Mesendoderm (in vitro differentiated cells): ENCODE measurements at regions not wholly inside any gene's neighbourhood (a gene's known extent, or its start where the extent isn't known, plus 50 kb on each side); places are given as distances from the start of the nearest gene placed in this dataset.

Experiments used
- DNase-seq: peaks from one replicate; pipeline ENCODE4 v3.0.0; 2013
- H2AK5ac ChIP-seq: 2 replicates; pipeline ENCODE4 v1.6.1; 2013; ENCODE audit warnings: low read length, inconsistent platforms
- H2BK120ac ChIP-seq: 2 replicates; pipeline ENCODE4 v1.6.1; 2013; ENCODE audit warnings: low read depth, mild to moderate bottlenecking, low read length, moderate library complexity, mixed read lengths
- H2BK15ac ChIP-seq: replicated peaks from 2 replicates; pipeline ENCODE4 v1.6.1; 2013; ENCODE audit warnings: low read depth, mild to moderate bottlenecking, moderate library complexity
- H2BK5ac ChIP-seq: 2 replicates; pipeline ENCODE4 v1.6.1; 2013; ENCODE audit warnings: low read length, inconsistent platforms
- H3K18ac ChIP-seq: 2 replicates; pipeline ENCODE4 v1.6.1; 2013; ENCODE audit warnings: mild to moderate bottlenecking, low read length, mixed read lengths
- H3K23ac ChIP-seq: one replicate; pipeline ENCODE4 v1.6.1; 2013; ENCODE audit warnings: low read length
- H3K27ac ChIP-seq: 2 replicates; pipeline ENCODE4 v1.5.1; 2013; ENCODE audit warnings: low read depth, mild to moderate bottlenecking, inconsistent platforms, low read length, moderate library complexity
- H3K27me3 ChIP-seq: 2 replicates; pipeline ENCODE4 v1.6.1; 2013; ENCODE audit warnings: low read length, control low read depth, mild to moderate bottlenecking, inconsistent platforms; ENCODE audit not compliant: insufficient read depth, poor library complexity
- H3K36me3 ChIP-seq: 2 replicates; pipeline ENCODE4 v1.6.1; 2013; ENCODE audit warnings: low read length, inconsistent platforms; ENCODE audit not compliant: control insufficient read depth, insufficient read depth
- H3K4ac ChIP-seq: one replicate; pipeline ENCODE4 v1.6.1; 2013; ENCODE audit warnings: low read depth, mild to moderate bottlenecking, low read length, moderate library complexity
- H3K4me1 ChIP-seq: 2 replicates; pipeline ENCODE4 v1.6.1; 2013; ENCODE audit warnings: low read depth, low read length, inconsistent platforms; ENCODE audit not compliant: control insufficient read depth
- H3K4me2 ChIP-seq: 2 replicates; pipeline ENCODE4 v1.6.1; 2013; ENCODE audit warnings: low read length
- H3K4me3 ChIP-seq: 2 replicates; pipeline ENCODE4 v1.5.1; 2013; ENCODE audit warnings: mild to moderate bottlenecking, low read length
- H3K56ac ChIP-seq: one replicate; pipeline ENCODE4 v1.6.1; 2013; ENCODE audit warnings: low read length
- H3K79me1 ChIP-seq: 2 replicates; pipeline ENCODE4 v1.6.1; 2013; ENCODE audit warnings: low read length, inconsistent platforms
- H3K79me2 ChIP-seq: 2 replicates; pipeline ENCODE4 v1.6.1; 2013; ENCODE audit warnings: mild to moderate bottlenecking, low read length; ENCODE audit not compliant: control insufficient read depth, insufficient read depth
- H3K9ac ChIP-seq: 2 replicates; pipeline ENCODE4 v1.6.1; 2013; ENCODE audit warnings: low read length, inconsistent platforms
- H4K5ac ChIP-seq: one replicate; pipeline ENCODE4 v1.6.1; 2013; ENCODE audit warnings: low read length
- H4K8ac ChIP-seq: one replicate; pipeline ENCODE4 v1.6.1; 2013; ENCODE audit warnings: low read depth, mild to moderate bottlenecking, control low read depth, low read length, moderate library complexity
- WGBS: extraction: QIAGEN DNeasy Blood & Tissue Kit; methylation state at CpG from one replicate; pipeline ENCODE4 v1.1.7; 2013; ENCODE audit warnings: low lambda C conversion rate, missing lambda C conversion rate; ENCODE audit not compliant: insufficient coverage; ENCODE audit errors: extremely low coverage; 5-methylcytosine and 5-hydroxymethylcytosine counted together

- DNase-seq = no peak
- WGBS = no CpG with 5 or more reads among the region's 2 CpGs
These were observed 98.3 kb downstream of the ITM2A start for GRCh38 chrX:79268788-79269187.

GRCh38 chrX:79266702-79267101, 100.4 kb downstream of the ITM2A start:
- H2BK15ac ChIP-seq = no peak overlapping the region
- no peaks in the 10 kb centered on the region for H3K36me3 ChIP-seq
- no peak overlapping the region for H3K23ac ChIP-seq
- no peak overlapping the region for H2BK120ac ChIP-seq
- H3K9ac ChIP-seq = no peak overlapping the region
- no peak overlapping the region for H3K18ac ChIP-seq
- H2AK5ac ChIP-seq = no peak overlapping the region
- H3K79me1 ChIP-seq = no peaks in the 10 kb centered on the region
- DNase-seq = no peak
- H3K4ac ChIP-seq = no peak overlapping the region
- no peak overlapping the region for H3K27ac ChIP-seq
- no peaks in the 10 kb centered on the region for H3K79me2 ChIP-seq
- H4K8ac ChIP-seq = no peak overlapping the region
- no peaks in the 10 kb centered on the region for H3K4me1 ChIP-seq
- WGBS = no CpG with 5 or more reads among the region's 6 CpGs
- no peak overlapping the region for H3K4me3 ChIP-seq
- H2BK5ac ChIP-seq = no peak overlapping the region
- H4K5ac ChIP-seq = no peak overlapping the region
- no peak overlapping the region for H3K56ac ChIP-seq
- H3K27me3 ChIP-seq = no peaks in the 10 kb centered on the region
- H3K4me2 ChIP-seq = no peak overlapping the region

More at GRCh38 chrX:79268788-79269187, 98.3 kb downstream of the ITM2A start:
- Histone ChIP-seq H4K5ac (no peak overlapping the region), H2BK15ac (no peak overlapping the region), H3K4me3 (no peak overlapping the region), H3K27me3 (no peaks in the 10 kb centered on the region), H3K4ac (no peak overlapping the region), H2BK5ac (no peak overlapping the region), H3K9ac (no peak overlapping the region), H4K8ac (no peak overlapping the region), H3K23ac (no peak overlapping the region), H2AK5ac (no peak overlapping the region), H3K79me2 (no peaks in the 10 kb centered on the region), H3K18ac (no peak overlapping the region), H3K79me1 (no peaks in the 10 kb centered on the region), H3K36me3 (no peaks in the 10 kb centered on the region), H3K56ac (no peak overlapping the region), H2BK120ac (no peak overlapping the region), H3K4me2 (no peak overlapping the region), H3K27ac (no peak overlapping the region), H3K4me1 (no peaks in the 10 kb centered on the region)

GRCh38 chrX:79263550-79263949, 103.6 kb downstream of the ITM2A start:
- Histone ChIP-seq H3K23ac (no peak overlapping the region), H3K79me2 (no peaks in the 10 kb centered on the region), H3K79me1 (no peaks in the 10 kb centered on the region), H3K27ac (no peak overlapping the region), H4K8ac (no peak overlapping the region), H3K4me3 (no peak overlapping the region), H3K4ac (no peak overlapping the region), H3K18ac (no peak overlapping the region), H2AK5ac (no peak overlapping the region), H3K9ac (no peak overlapping the region), H3K27me3 (no peaks in the 10 kb centered on the region), H3K56ac (no peak overlapping the region), H3K4me1 (no peaks in the 10 kb centered on the region), H2BK120ac (no peak overlapping the region), H3K36me3 (no peaks in the 10 kb centered on the region), H3K4me2 (no peak overlapping the region), H2BK5ac (no peak overlapping the region), H2BK15ac (no peak overlapping the region), H4K5ac (no peak overlapping the region)
- no peak for DNase-seq
- no CpG with 5 or more reads among the region's 1 CpG for WGBS

- no peak overlapping the region for H2BK5ac ChIP-seq
- no CpG with 5 or more reads among the region's 2 CpGs for WGBS
- DNase-seq = no peak
- H3K27ac ChIP-seq = no peak overlapping the region
- H3K79me1 ChIP-seq = no peaks in the 10 kb centered on the region
- no peak overlapping the region for H4K5ac ChIP-seq
- H3K79me2 ChIP-seq = no peaks in the 10 kb centered on the region
- no peaks in the 10 kb centered on the region for H3K4me1 ChIP-seq
- H2BK120ac ChIP-seq = no peak overlapping the region
- H2AK5ac ChIP-seq = no peak overlapping the region
- no peak overlapping the region for H3K23ac ChIP-seq
- H3K27me3 ChIP-seq = no peaks in the 10 kb centered on the region
- H3K4me2 ChIP-seq = no peak overlapping the region
- H3K18ac ChIP-seq = no peak overlapping the region
- no peak overlapping the region for H2BK15ac ChIP-seq
- H4K8ac ChIP-seq = no peak overlapping the region
- no peaks in the 10 kb centered on the region for H3K36me3 ChIP-seq
- H3K9ac ChIP-seq = no peak overlapping the region
- no peak overlapping the region for H3K4me3 ChIP-seq
- H3K4ac ChIP-seq = no peak overlapping the region
- no peak overlapping the region for H3K56ac ChIP-seq
These were observed 108.0 kb downstream of the ITM2A start for GRCh38 chrX:79259073-79259689.

GRCh38 chrX:79243691-79244090, 99.2 kb downstream of the GPR174 start:
- Histone ChIP-seq H2AK5ac (no peak overlapping the region), H2BK120ac (no peak overlapping the region), H3K79me1 (no peaks in the 10 kb centered on the region), H3K9ac (no peak overlapping the region), H3K56ac (no peak overlapping the region), H3K36me3 (no peaks in the 10 kb centered on the region), H3K4me3 (no peak overlapping the region), H3K27me3 (no peaks in the 10 kb centered on the region), H3K27ac (no peak overlapping the region), H4K8ac (no peak overlapping the region), H3K4me1 (no peaks in the 10 kb centered on the region), H2BK5ac (no peak overlapping the region), H3K79me2 (no peaks in the 10 kb centered on the region), H3K18ac (no peak overlapping the region), H2BK15ac (no peak overlapping the region), H3K23ac (no peak overlapping the region), H4K5ac (no peak overlapping the region), H3K4ac (no peak overlapping the region), H3K4me2 (no peak overlapping the region)
- no CpG with 5 or more reads among the region's 2 CpGs for WGBS
- DNase-seq = no peak

GRCh38 chrX:79235899-79236298, 91.4 kb downstream of the GPR174 start:
- H3K9ac ChIP-seq = no peak overlapping the region
- no peak overlapping the region for H3K23ac ChIP-seq
- H4K5ac ChIP-seq = no peak overlapping the region
- H3K4me2 ChIP-seq = no peak overlapping the region
- H3K27ac ChIP-seq = no peak overlapping the region
- H2AK5ac ChIP-seq = no peak overlapping the region
- no peak overlapping the region for H4K8ac ChIP-seq
- no peaks in the 10 kb centered on the region for H3K79me2 ChIP-seq
- no peaks in the 10 kb centered on the region for H3K27me3 ChIP-seq
- no peak overlapping the region for H2BK120ac ChIP-seq
- no peaks in the 10 kb centered on the region for H3K4me1 ChIP-seq
- DNase-seq = no peak
- no CpG with 5 or more reads among the region's 3 CpGs for WGBS
- H2BK15ac ChIP-seq = no peak overlapping the region
- H3K79me1 ChIP-seq = no peaks in the 10 kb centered on the region
- no peak overlapping the region for H3K18ac ChIP-seq
- H2BK5ac ChIP-seq = no peak overlapping the region
- no peak overlapping the region for H3K56ac ChIP-seq
- no peak overlapping the region for H3K4ac ChIP-seq
- no peaks in the 10 kb centered on the region for H3K36me3 ChIP-seq
- no peak overlapping the region for H3K4me3 ChIP-seq
